ENCODE measurements at regions not wholly inside any gene's neighbourhood (a gene's known extent, or its start where the extent isn't known, plus 50 kb on each side); places are given as distances from the start of the nearest gene placed in this dataset.

- Histone ChIP-seq H3K27me3 (ENCODE audit: control insufficient read depth, insufficient read depth, low read length) (peaks cover 37% of the 10 kb centered on the region), H3K4me2 (ENCODE audit: low read length) (no peak overlapping the region), H3K9ac (ENCODE audit: low read depth, low read length) (no peak overlapping the region), H3K4me3 (ENCODE audit: low read length) (no peak overlapping the region), H3K9me3 (replicated peaks; ENCODE audit: low read length) (no peaks in the 10 kb centered on the region), H3K4me1 (ENCODE audit: control insufficient read depth, insufficient read depth, low read length) (no peaks in the 10 kb centered on the region), H3K36me3 (ENCODE audit: insufficient read depth, low read length) (no peaks in the 10 kb centered on the region)
Measured at GRCh38 chr20:60272790-60273189, 314.6 kb downstream of the CDH26 start.

DNA sequence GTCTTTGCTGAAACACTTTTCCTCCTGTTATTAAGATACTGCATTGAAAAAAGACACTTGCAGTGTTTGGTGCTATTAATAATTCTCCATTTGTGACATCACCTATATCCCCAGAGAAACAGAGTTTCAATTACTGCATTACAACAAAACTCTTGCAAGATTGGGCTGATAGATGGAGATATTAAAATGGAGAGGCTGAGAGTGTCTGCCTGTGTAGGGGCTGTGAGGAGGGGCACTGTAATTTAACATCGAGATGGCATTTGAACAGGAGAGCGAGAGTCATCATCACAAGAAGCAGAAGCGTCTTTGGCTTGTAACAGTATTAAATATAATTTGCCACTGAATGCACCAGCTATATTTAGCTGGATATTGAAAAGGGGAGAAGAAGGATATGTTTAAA is 316.5 kb downstream of the CDH26 start:
- Histone ChIP-seq H3K36me3 (ENCODE audit: insufficient read depth, low read length) (no peaks in the 10 kb centered on the region), H3K27me3 (ENCODE audit: control insufficient read depth, insufficient read depth, low read length) (peaks cover 30% of the 10 kb centered on the region), H3K4me1 (ENCODE audit: control insufficient read depth, insufficient read depth, low read length) (peaks cover 6% of the 10 kb centered on the region), H3K4me2 (ENCODE audit: low read length) (no peak overlapping the region), H3K4me3 (ENCODE audit: low read length) (no peak overlapping the region), H3K9ac (ENCODE audit: low read depth, low read length) (no peak overlapping the region), H3K9me3 (replicated peaks; ENCODE audit: low read length) (no peaks in the 10 kb centered on the region)

DNA sequence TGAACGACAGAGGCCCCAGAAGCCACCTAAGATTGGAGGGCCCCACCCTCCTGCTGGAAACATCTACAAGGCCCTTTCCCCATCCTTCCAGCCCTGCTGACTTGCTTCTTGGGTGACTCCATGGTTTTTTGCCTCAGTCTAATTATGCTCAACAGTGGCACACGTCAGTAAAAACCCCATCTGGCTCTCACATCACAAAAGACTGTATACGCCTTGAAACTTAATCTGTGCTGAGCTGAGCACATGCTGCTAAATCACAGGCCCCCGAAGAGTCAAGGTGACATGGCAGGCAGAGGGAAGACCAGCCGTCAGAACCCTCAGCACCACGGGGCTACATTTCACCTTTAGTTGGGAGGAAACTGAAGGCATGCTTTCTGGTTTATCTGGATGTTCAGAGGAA is 323.1 kb downstream of the CDH26 start:
- H3K9me3 ChIP-seq (replicated peaks; ENCODE audit: low read length): peaks cover 2% of the 10 kb centered on the region
- H3K36me3 ChIP-seq (ENCODE audit: insufficient read depth, low read length): no peaks in the 10 kb centered on the region
- no peak overlapping the region for H3K9ac ChIP-seq (ENCODE audit: low read depth, low read length)
- H3K4me3 ChIP-seq (ENCODE audit: low read length): no peak overlapping the region
- H3K27me3 ChIP-seq (ENCODE audit: control insufficient read depth, insufficient read depth, low read length): no peaks in the 10 kb centered on the region
- no peak overlapping the region for H3K4me2 ChIP-seq (ENCODE audit: low read length)
- peaks cover 6% of the 10 kb centered on the region for H3K4me1 ChIP-seq (ENCODE audit: control insufficient read depth, insufficient read depth, low read length)

- Histone ChIP-seq H3K4me3 (ENCODE audit: low read length) (no peak overlapping the region), H3K27me3 (ENCODE audit: control insufficient read depth, insufficient read depth, low read length) (no peaks in the 10 kb centered on the region), H3K4me1 (ENCODE audit: control insufficient read depth, insufficient read depth, low read length) (peaks cover 6% of the 10 kb centered on the region), H3K4me2 (ENCODE audit: low read length) (no peak overlapping the region), H3K9me3 (replicated peaks; ENCODE audit: low read length) (peaks cover 2% of the 10 kb centered on the region), H3K36me3 (ENCODE audit: insufficient read depth, low read length) (no peaks in the 10 kb centered on the region), H3K9ac (ENCODE audit: low read depth, low read length) (no peak overlapping the region)
Measured at GRCh38 chr20:60283281-60283680, 325.1 kb downstream of the CDH26 start.

DNA sequence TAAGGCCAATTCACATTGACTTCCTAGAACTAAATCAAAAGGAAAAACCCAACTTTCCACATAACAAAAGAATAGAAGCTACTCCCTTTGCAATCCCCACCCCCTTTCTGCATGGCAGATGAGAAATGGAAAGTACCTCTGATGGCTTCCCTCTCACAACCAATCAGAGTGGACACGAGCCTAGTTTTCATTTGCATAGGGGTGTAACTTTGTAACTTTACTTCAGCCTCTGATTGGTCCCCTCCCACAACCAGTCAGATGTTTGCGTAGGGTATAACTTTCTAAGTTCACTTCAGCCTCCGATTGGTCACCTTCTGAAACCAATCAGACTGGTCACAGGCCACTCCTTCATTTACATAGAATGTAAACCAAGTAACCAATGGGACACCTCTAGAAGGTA is 328.5 kb downstream of the CDH26 start:
- Histone ChIP-seq H3K36me3 (ENCODE audit: insufficient read depth, low read length) (no peaks in the 10 kb centered on the region), H3K9ac (ENCODE audit: low read depth, low read length) (no peak overlapping the region), H3K4me1 (ENCODE audit: control insufficient read depth, insufficient read depth, low read length) (no peaks in the 10 kb centered on the region), H3K9me3 (replicated peaks; ENCODE audit: low read length) (peaks cover 2% of the 10 kb centered on the region), H3K4me2 (ENCODE audit: low read length) (no peak overlapping the region), H3K4me3 (ENCODE audit: low read length) (no peak overlapping the region), H3K27me3 (ENCODE audit: control insufficient read depth, insufficient read depth, low read length) (no peaks in the 10 kb centered on the region)

DNA sequence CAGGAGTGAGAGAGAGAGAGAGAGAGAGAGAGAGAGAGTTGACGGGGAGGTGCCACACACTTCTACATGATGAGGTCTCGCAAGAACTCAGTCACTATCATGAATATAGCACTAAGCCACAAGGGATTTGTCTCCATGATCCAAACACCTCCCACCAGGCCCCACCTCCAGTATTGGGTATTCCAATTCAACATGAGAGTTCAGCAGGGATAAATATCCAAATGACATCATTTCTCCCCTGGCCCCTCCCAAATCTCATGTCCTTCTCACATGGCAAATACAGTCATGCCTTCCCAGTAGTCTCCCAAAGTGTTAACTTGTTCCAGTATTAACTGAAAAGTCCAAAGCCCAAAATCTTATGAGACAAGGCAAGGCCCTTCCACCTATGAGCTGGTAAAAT is 330.7 kb downstream of the CDH26 start:
- H3K36me3 ChIP-seq (ENCODE audit: insufficient read depth, low read length): no peaks in the 10 kb centered on the region
- no peaks in the 10 kb centered on the region for H3K4me1 ChIP-seq (ENCODE audit: control insufficient read depth, insufficient read depth, low read length)
- no peaks in the 10 kb centered on the region for H3K9me3 ChIP-seq (replicated peaks; ENCODE audit: low read length)
- no peak overlapping the region for H3K4me2 ChIP-seq (ENCODE audit: low read length)
- no peak overlapping the region for H3K4me3 ChIP-seq (ENCODE audit: low read length)
- H3K9ac ChIP-seq (ENCODE audit: low read depth, low read length): no peak overlapping the region
- H3K27me3 ChIP-seq (ENCODE audit: control insufficient read depth, insufficient read depth, low read length): no peaks in the 10 kb centered on the region

GRCh38 chr20:60292001-60292520 is 333.8 kb downstream of the CDH26 start:
- Histone ChIP-seq H3K36me3 (ENCODE audit: insufficient read depth, low read length) (no peaks in the 10 kb centered on the region), H3K27me3 (ENCODE audit: control insufficient read depth, insufficient read depth, low read length) (no peaks in the 10 kb centered on the region), H3K4me2 (ENCODE audit: low read length) (no peak overlapping the region), H3K4me1 (ENCODE audit: control insufficient read depth, insufficient read depth, low read length) (no peaks in the 10 kb centered on the region), H3K9me3 (replicated peaks; ENCODE audit: low read length) (no peaks in the 10 kb centered on the region), H3K9ac (ENCODE audit: low read depth, low read length) (no peak overlapping the region), H3K4me3 (ENCODE audit: low read length) (no peak overlapping the region)

DNA sequence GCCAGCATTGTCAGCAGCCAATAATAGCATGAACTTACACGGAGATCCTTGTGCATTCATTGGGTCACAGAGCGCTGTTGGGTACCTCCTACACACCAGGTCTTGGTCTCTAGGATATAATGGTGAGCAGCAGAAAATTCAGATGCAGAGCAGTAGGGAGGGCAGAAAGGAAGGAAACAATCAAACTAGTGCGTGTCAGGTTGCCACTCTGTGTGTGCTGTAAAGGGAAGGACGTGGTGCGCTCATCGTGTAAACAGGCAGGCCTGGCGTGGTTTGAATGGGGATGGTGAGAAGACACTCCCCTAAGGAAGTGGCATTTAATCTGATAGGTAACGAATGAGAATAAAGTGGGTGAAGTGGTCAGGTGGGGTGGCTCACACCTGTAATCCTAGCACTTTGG is 336.4 kb downstream of the CDH26 start:
- Histone ChIP-seq H3K9ac (ENCODE audit: low read depth, low read length) (no peak overlapping the region), H3K36me3 (ENCODE audit: insufficient read depth, low read length) (no peaks in the 10 kb centered on the region), H3K4me1 (ENCODE audit: control insufficient read depth, insufficient read depth, low read length) (no peaks in the 10 kb centered on the region), H3K27me3 (ENCODE audit: control insufficient read depth, insufficient read depth, low read length) (peaks cover 3% of the 10 kb centered on the region), H3K4me3 (ENCODE audit: low read length) (no peak overlapping the region), H3K4me2 (ENCODE audit: low read length) (no peak overlapping the region), H3K9me3 (replicated peaks; ENCODE audit: low read length) (no peaks in the 10 kb centered on the region)

DNA sequence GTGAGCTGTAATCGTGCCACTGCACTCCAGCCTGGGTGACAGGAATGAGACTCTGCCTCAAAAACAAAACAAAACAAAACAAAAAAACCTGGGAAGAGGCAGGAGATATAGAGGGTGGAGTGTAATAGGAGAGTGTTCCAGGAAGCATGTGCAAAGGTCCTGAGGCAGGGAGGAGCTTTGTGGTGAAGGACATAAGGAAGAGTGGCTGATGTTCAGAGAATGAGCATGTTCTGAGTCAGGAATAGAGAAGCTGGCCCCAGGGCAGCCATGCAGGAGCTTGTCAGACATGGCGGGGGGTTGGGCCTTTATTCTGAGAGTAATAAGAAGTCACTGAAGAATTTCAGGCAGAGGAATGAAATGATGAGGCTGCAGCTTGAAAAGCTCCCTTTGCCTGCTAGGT is 337.0 kb downstream of the CDH26 start:
- H3K9me3 ChIP-seq (replicated peaks; ENCODE audit: low read length): no peaks in the 10 kb centered on the region
- no peaks in the 10 kb centered on the region for H3K4me1 ChIP-seq (ENCODE audit: control insufficient read depth, insufficient read depth, low read length)
- H3K27me3 ChIP-seq (ENCODE audit: control insufficient read depth, insufficient read depth, low read length): peaks cover 3% of the 10 kb centered on the region
- H3K9ac ChIP-seq (ENCODE audit: low read depth, low read length): no peak overlapping the region
- no peak overlapping the region for H3K4me2 ChIP-seq (ENCODE audit: low read length)
- H3K4me3 ChIP-seq (ENCODE audit: low read length): no peak overlapping the region
- no peaks in the 10 kb centered on the region for H3K36me3 ChIP-seq (ENCODE audit: insufficient read depth, low read length)

DNA sequence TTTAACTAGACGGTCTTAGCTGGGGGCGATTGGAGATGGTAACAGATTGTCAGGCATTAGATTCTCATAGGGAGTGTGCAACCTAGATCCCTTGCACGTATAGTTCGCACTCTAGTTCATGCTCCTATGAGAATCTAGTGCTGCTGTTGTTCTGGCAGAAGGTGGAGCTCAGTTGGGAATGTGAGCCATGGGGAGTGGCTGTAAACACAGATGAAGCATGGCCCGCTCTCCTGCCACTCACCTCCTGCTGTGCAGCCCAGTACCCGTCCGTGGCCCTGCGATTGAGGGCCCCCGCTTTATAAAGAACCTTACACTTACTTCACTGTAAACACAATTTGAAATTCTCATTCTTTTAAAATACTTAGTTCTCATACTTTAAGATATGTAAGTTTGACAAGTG is 339.4 kb downstream of the CDH26 start:
- no peak overlapping the region for H3K9ac ChIP-seq (ENCODE audit: low read depth, low read length)
- H3K4me3 ChIP-seq (ENCODE audit: low read length): no peak overlapping the region
- H3K4me1 ChIP-seq (ENCODE audit: control insufficient read depth, insufficient read depth, low read length): no peaks in the 10 kb centered on the region
- H3K9me3 ChIP-seq (replicated peaks; ENCODE audit: low read length): no peaks in the 10 kb centered on the region
- H3K27me3 ChIP-seq (ENCODE audit: control insufficient read depth, insufficient read depth, low read length): peaks cover 3% of the 10 kb centered on the region
- no peaks in the 10 kb centered on the region for H3K36me3 ChIP-seq (ENCODE audit: insufficient read depth, low read length)
- H3K4me2 ChIP-seq (ENCODE audit: low read length): no peak overlapping the region

DNA sequence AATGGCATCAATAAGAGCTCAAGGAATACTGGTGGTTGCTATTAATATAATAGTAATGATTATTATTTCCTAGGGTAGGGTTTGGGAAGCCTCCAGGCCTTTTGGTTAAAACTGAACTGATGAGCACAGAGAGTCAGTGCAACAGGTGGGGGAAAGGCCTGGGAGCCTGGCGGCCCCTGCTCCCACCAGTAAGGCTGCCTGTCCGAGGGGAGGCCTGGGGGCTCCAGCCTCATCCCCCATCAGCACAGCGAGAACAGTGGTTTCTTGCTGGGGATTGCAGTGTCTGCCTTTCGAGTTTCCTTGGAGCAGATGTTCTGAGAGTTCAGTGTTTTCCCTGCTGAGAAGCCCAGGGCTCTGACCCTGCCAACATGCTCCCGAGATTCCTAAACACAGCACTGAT is 340.4 kb downstream of the CDH26 start:
- Histone ChIP-seq H3K4me3 (ENCODE audit: low read length) (no peak overlapping the region), H3K4me1 (ENCODE audit: control insufficient read depth, insufficient read depth, low read length) (no peaks in the 10 kb centered on the region), H3K27me3 (ENCODE audit: control insufficient read depth, insufficient read depth, low read length) (peaks cover 3% of the 10 kb centered on the region), H3K9me3 (replicated peaks; ENCODE audit: low read length) (no peaks in the 10 kb centered on the region), H3K9ac (ENCODE audit: low read depth, low read length) (no peak overlapping the region), H3K36me3 (ENCODE audit: insufficient read depth, low read length) (no peaks in the 10 kb centered on the region), H3K4me2 (ENCODE audit: low read length) (no peak overlapping the region)

GRCh38 chr20:60299951-60300350 is 341.7 kb downstream of the CDH26 start:
- Histone ChIP-seq H3K9ac (ENCODE audit: low read depth, low read length) (no peak overlapping the region), H3K36me3 (ENCODE audit: insufficient read depth, low read length) (no peaks in the 10 kb centered on the region), H3K4me1 (ENCODE audit: control insufficient read depth, insufficient read depth, low read length) (no peaks in the 10 kb centered on the region), H3K4me2 (ENCODE audit: low read length) (no peak overlapping the region), H3K9me3 (replicated peaks; ENCODE audit: low read length) (no peaks in the 10 kb centered on the region), H3K4me3 (ENCODE audit: low read length) (no peak overlapping the region), H3K27me3 (ENCODE audit: control insufficient read depth, insufficient read depth, low read length) (peaks cover 3% of the 10 kb centered on the region)
